PC-3 (cell line): ENCODE measurements at regions not wholly inside any gene's neighbourhood (a gene's known extent, or its start where the extent isn't known, plus 50 kb on each side); places are given as distances from the start of the nearest gene placed in this dataset.
A peak's percentile ranks its signal among the peaks of the same experiment; 100 is the strongest.

ENCODE experiments used
- ATAC-seq: fragments of 200-7000 bp; cut with Tn5 transposase; 2 replicates; pipeline ENCODE4 v1.9.1; 2020; ENCODE audit warnings: mild to moderate bottlenecking, moderate library complexity
- BruUV-seq: library from RNA; stranded (reverse); fragments of 400-500 nt; replicated peaks from 2 replicates; lab custom pipeline; 2021; lab: Mats Ljungman, UMichigan
- CTCF ChIA-PET: fragments of 300-600 bp; sonication (Branson Sonifier 250); formaldehyde crosslinking; loops from one replicate; lab custom pipeline; 2022; ENCODE audit warnings: antibody characterized with exemption; lab: Charles Lee
- POLR2A ChIA-PET: fragments of 300-600 bp; sonication (Branson Sonifier 250); formaldehyde crosslinking; loops from one replicate; lab custom pipeline; 2022; ENCODE audit warnings: antibody characterized with exemption; ENCODE audit not compliant: unreplicated experiment; lab: Charles Lee
- DNase-seq: peaks from one replicate; pipeline ENCODE4 v3.0.0-alpha.2; 2015
- H2AFZ ChIP-seq: fragments of 300-600 bp; sonication (generic); 2 replicates; pipeline ENCODE4 v1.6.0; 2016; ENCODE audit warnings: antibody characterized with exemption, low read length
- H3F3A ChIP-seq: fragments of 300-600 bp; sonication (generic); one replicate; pipeline ENCODE4 v1.6.0; 2017; ENCODE audit warnings: antibody characterized with exemption, low read length, control low read depth, mild to moderate bottlenecking; ENCODE audit not compliant: unreplicated experiment
- H3K27ac ChIP-seq: fragments of 300-600 bp; sonication (generic); 2 replicates; pipeline ENCODE4 v1.5.1; 2016; ENCODE audit warnings: mild to moderate bottlenecking, low read length
- H3K27me3 ChIP-seq: fragments of 300-600 bp; sonication (generic); 2 replicates; pipeline ENCODE4 v1.6.1; 2016; ENCODE audit warnings: low read length, mixed read lengths
- H3K36me3 ChIP-seq: fragments of 300-600 bp; sonication (generic); 2 replicates; pipeline ENCODE4 v1.6.1; 2016; ENCODE audit warnings: low read depth, mixed run types, low read length, mixed read lengths
- H3K4me1 ChIP-seq: fragments of 300-600 bp; sonication (generic); 2 replicates; pipeline ENCODE4 v1.5.1; 2016; ENCODE audit warnings: low read length; ENCODE audit not compliant: insufficient read depth
- H3K4me2 ChIP-seq: fragments of 300-600 bp; sonication (generic); 2 replicates; pipeline ENCODE4 v1.6.0; 2016; ENCODE audit warnings: low read length
- H3K4me3 ChIP-seq: fragments of 300-600 bp; sonication (generic); 2 replicates; pipeline ENCODE4 v1.5.1; 2016; ENCODE audit warnings: mild to moderate bottlenecking, low read length, mixed read lengths
- H3K79me2 ChIP-seq: fragments of 300-600 bp; sonication (generic); 2 replicates; pipeline ENCODE4 v1.6.1; 2017; ENCODE audit warnings: low read length, mixed read lengths
- H3K9ac ChIP-seq: fragments of 300-600 bp; sonication (generic); 2 replicates; pipeline ENCODE4 v1.6.0; 2016; ENCODE audit warnings: mild to moderate bottlenecking, low read length
- H3K9me2 ChIP-seq: fragments of 300-600 bp; sonication (generic); replicated peaks from 2 replicates; pipeline ENCODE4 v1.6.1; 2016; ENCODE audit warnings: mixed run types, low read length, mixed read lengths
- H3K9me3 ChIP-seq: fragments of 300-600 bp; sonication (generic); 2 replicates; pipeline ENCODE4 v1.6.1; 2016; ENCODE audit warnings: low read length, mixed read lengths
- H4K20me1 ChIP-seq: fragments of 300-600 bp; sonication (generic); 2 replicates; pipeline ENCODE4 v1.6.1; 2016; ENCODE audit warnings: low read length, mixed read lengths
- EZH2 ChIP-seq: fragments of 300-600 bp; sonication (generic); IDR thresholded peaks from one replicate; pipeline ENCODE4 v1.6.1; 2017; ENCODE audit warnings: antibody characterized with exemption, mild to moderate bottlenecking, low read length; ENCODE audit not compliant: unreplicated experiment
- EZH2phosphoT487 ChIP-seq: fragments of 300-600 bp; sonication (generic); IDR thresholded peaks from 2 replicates; pipeline ENCODE4 v1.6.1; 2018; ENCODE audit warnings: mild to moderate bottlenecking, antibody characterized with exemption, low read length, borderline replicate concordance
- intact Hi-C: fragments of 100-400 bp; cut with micrococcal nuclease; formaldehyde crosslinking; loops from 2 replicates; pipeline ENCODE4 v1.9.0; 2023
- TF ChIP-seq, protein P1 (sequence below): fragments of 300-600 bp; sonication (generic); conservative IDR thresholded peaks from 2 replicates; pipeline ENCODE4 v1.5.1; 2017; ENCODE audit warnings: antibody characterized with exemption, low read depth, mild to moderate bottlenecking, low read length

GRCh38 chr10:106280896-106281460, 883.5 kb downstream of the SORCS1 start:
- H3K9me2 ChIP-seq, result no peaks in the 10 kb centered on the region
- no peak overlapping the region for H3K9ac ChIP-seq
- no peak overlapping the region for H2AFZ ChIP-seq
- ChIA-PET CTCF (no interaction called here), POLR2A (no interaction called here)
- no peaks in the 10 kb centered on the region for H3K36me3 ChIP-seq
- DNase-seq (no peak), ATAC-seq (no peak)
- BruUV-seq, result no TSS peak
- intact Hi-C loops, result no loop called here
- no peak overlapping the region for H3K4me3 ChIP-seq
- no peaks in the 10 kb centered on the region for H3F3A ChIP-seq
- no peaks in the 10 kb centered on the region for H3K27me3 ChIP-seq
- TF ChIP-seq, protein P1, sequence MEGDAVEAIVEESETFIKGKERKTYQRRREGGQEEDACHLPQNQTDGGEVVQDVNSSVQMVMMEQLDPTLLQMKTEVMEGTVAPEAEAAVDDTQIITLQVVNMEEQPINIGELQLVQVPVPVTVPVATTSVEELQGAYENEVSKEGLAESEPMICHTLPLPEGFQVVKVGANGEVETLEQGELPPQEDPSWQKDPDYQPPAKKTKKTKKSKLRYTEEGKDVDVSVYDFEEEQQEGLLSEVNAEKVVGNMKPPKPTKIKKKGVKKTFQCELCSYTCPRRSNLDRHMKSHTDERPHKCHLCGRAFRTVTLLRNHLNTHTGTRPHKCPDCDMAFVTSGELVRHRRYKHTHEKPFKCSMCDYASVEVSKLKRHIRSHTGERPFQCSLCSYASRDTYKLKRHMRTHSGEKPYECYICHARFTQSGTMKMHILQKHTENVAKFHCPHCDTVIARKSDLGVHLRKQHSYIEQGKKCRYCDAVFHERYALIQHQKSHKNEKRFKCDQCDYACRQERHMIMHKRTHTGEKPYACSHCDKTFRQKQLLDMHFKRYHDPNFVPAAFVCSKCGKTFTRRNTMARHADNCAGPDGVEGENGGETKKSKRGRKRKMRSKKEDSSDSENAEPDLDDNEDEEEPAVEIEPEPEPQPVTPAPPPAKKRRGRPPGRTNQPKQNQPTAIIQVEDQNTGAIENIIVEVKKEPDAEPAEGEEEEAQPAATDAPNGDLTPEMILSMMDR, result no peak
- TF ChIP-seq EZH2 (no peak), EZH2phosphoT487 (no peak)
- no peaks in the 10 kb centered on the region for H4K20me1 ChIP-seq
- H3K4me1 ChIP-seq, result peaks cover 3% of the 10 kb centered on the region; the same call in 1 of the 2 replicates
- no peak overlapping the region for H3K27ac ChIP-seq
- H3K79me2 ChIP-seq, result no peaks in the 10 kb centered on the region
- H3K4me2 ChIP-seq, result no peak overlapping the region
- H3K9me3 ChIP-seq, result no peaks in the 10 kb centered on the region

- intact Hi-C loops, result no loop called here
- ChIA-PET POLR2A (no interaction called here), CTCF (no interaction called here)
- TF ChIP-seq, protein P1, result peak; percentile 28; the same call in 1 of the 2 replicates
- no peak for TF ChIP-seq EZH2
- no peak overlapping the region for H3K27ac ChIP-seq
- H2AFZ ChIP-seq, result no peak overlapping the region
- H3K9ac ChIP-seq, result no peak overlapping the region
- no peak overlapping the region for H3K4me2 ChIP-seq
- no peaks in the 10 kb centered on the region for H3K4me1 ChIP-seq
- H3K9me3 ChIP-seq, result no peaks in the 10 kb centered on the region
- DNase-seq, result peak; percentile 41
- H4K20me1 ChIP-seq, result no peaks in the 10 kb centered on the region
- BruUV-seq, result no TSS peak
- no peak for ATAC-seq
- H3K36me3 ChIP-seq, result no peaks in the 10 kb centered on the region
- H3K79me2 ChIP-seq, result no peaks in the 10 kb centered on the region
- H3F3A ChIP-seq, result no peaks in the 10 kb centered on the region
- no peak overlapping the region for H3K4me3 ChIP-seq
- H3K9me2 ChIP-seq, result no peaks in the 10 kb centered on the region
- no peaks in the 10 kb centered on the region for H3K27me3 ChIP-seq
Measured at GRCh38 chr10:106278383-106278782, 886.1 kb downstream of the SORCS1 start.

DNA sequence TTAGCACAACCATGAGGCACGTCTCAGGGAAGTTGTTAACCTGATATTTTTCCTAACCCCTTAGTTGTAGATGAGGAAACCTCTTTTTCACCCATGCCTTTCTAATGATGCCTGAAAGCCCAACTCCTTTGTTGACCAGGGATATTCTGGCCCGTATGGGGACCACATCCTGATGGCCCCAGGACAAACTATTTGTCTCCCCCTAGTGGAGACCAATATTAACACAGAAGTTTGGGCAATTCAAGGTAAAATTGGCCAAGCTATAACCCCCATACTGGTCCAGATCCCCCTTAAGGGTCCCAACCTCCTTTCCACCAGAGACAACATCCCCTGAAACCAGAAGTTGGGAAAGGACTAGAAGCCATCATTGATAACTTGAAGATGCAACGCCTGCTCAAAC, 893.3 kb downstream of the SORCS1 start:
- POLR2A ChIA-PET, result no interaction called here
- no peaks in the 10 kb centered on the region for H3K4me1 ChIP-seq
- H3K4me2 ChIP-seq, result no peak overlapping the region
- H3K36me3 ChIP-seq, result no peaks in the 10 kb centered on the region
- H3K9ac ChIP-seq, result no peak overlapping the region
- H3K9me3 ChIP-seq, result no peaks in the 10 kb centered on the region
- H3K27ac ChIP-seq, result no peak overlapping the region
- DNase-seq (no peak), ATAC-seq (no peak)
- H3K9me2 ChIP-seq, result no peaks in the 10 kb centered on the region
- H3F3A ChIP-seq, result no peaks in the 10 kb centered on the region
- no peaks in the 10 kb centered on the region for H3K27me3 ChIP-seq
- no peaks in the 10 kb centered on the region for H3K79me2 ChIP-seq
- H2AFZ ChIP-seq, result no peak overlapping the region
- TF ChIP-seq, protein P1, result peak; percentile 53
- TF ChIP-seq EZH2, result no peak
- no peak overlapping the region for H3K4me3 ChIP-seq
- CTCF ChIA-PET, result no interaction called here
- intact Hi-C loops, result no loop called here
- no TSS peak for BruUV-seq
- H4K20me1 ChIP-seq, result no peaks in the 10 kb centered on the region
